Colonic mucosa (tissue), 4 donors: ENCODE measurements at regions not wholly inside any gene's neighbourhood (a gene's known extent, or its start where the extent isn't known, plus 50 kb on each side); places are given as distances from the start of the nearest gene placed in this dataset.

Source experiments
- DNase-seq: peaks from one replicate; pipeline ENCODE4 v3.0.0-alpha.2; 2020
- H3K27ac ChIP-seq: fragments of 200-600 bp; one replicate; pipeline ENCODE4 v1.8.0; 2021
- H3K27me3 ChIP-seq: fragments of 200-600 bp; one replicate; pipeline ENCODE4 v1.8.0; 2021
- H3K36me3 ChIP-seq: fragments of 200-600 bp; one replicate; pipeline ENCODE4 v1.8.0; 2021
- H3K4me1 ChIP-seq: fragments of 200-600 bp; one replicate; pipeline ENCODE4 v1.8.0; 2021; ENCODE audit warnings: mild to moderate bottlenecking
- H3K4me3 ChIP-seq: fragments of 200-600 bp; one replicate; pipeline ENCODE4 v1.8.0; 2021
- H3K9ac ChIP-seq, 2 donors: one replicate each; pipeline ENCODE4 v1.7.0; 2013; ENCODE audit warnings: control low read depth in 2 of 2, low read depth in 2 of 2, low read length in 2 of 2
- H3K9me3 ChIP-seq: fragments of 200-600 bp; one replicate; pipeline ENCODE4 v1.8.0; 2021
- CTCF ChIP-seq: fragments of 200-600 bp; IDR thresholded peaks from one replicate; pipeline ENCODE4 v1.8.0; 2022; ENCODE audit warnings: antibody characterized with exemption, mild to moderate bottlenecking
- intact Hi-C: fragments of 100-400 bp; cut with DNase I; formaldehyde crosslinking; loops from one replicate; pipeline ENCODE4 v1.14.1; 2022
- donor health status: healthy.
- donor health status: DM: no; HTN: no; CAD: no.
- donor health status: DM: no; HTN: no; CAD: no.

- no peak for TF ChIP-seq CTCF
- Histone ChIP-seq H3K9ac (no peak overlapping the region), H3K36me3 (no peaks in the 10 kb centered on the region), H3K27ac (no peak overlapping the region), H3K27me3 (no peaks in the 10 kb centered on the region), H3K9me3 (no peaks in the 10 kb centered on the region), H3K4me1 (no peaks in the 10 kb centered on the region), H3K4me3 (no peak overlapping the region)
- DNase-seq = no peak
- intact Hi-C loops = no loop called here
These were observed 149.1 kb downstream of the MAGEB17 start for GRCh38 chrX:16316331-16316730.

- no peaks in the 10 kb centered on the region for H3K4me1 ChIP-seq
- no peaks in the 10 kb centered on the region for H3K9me3 ChIP-seq
- no peaks in the 10 kb centered on the region for H3K36me3 ChIP-seq
- no peak overlapping the region for H3K9ac ChIP-seq
- no peak for DNase-seq
- H3K4me3 ChIP-seq = no peak overlapping the region
- no peak for TF ChIP-seq CTCF
- no peaks in the 10 kb centered on the region for H3K27me3 ChIP-seq
- intact Hi-C loops = no loop called here
- no peak overlapping the region for H3K27ac ChIP-seq
These were observed 152.6 kb downstream of the MAGEB17 start for GRCh38 chrX:16319929-16320328.

- no peak for TF ChIP-seq CTCF
These were observed 153.6 kb downstream of the MAGEB17 start for GRCh38 chrX:16320765-16321355.

GRCh38 chrX:16333453-16333852, 166.2 kb downstream of the MAGEB17 start:
- Histone ChIP-seq H3K4me3 (no peak overlapping the region), H3K4me1 (no peaks in the 10 kb centered on the region), H3K36me3 (no peaks in the 10 kb centered on the region), H3K9me3 (no peaks in the 10 kb centered on the region), H3K9ac (no peak overlapping the region), H3K27me3 (no peaks in the 10 kb centered on the region), H3K27ac (no peak overlapping the region)
- no peak for DNase-seq
- TF ChIP-seq CTCF = no peak
- intact Hi-C loops = no loop called here

More at GRCh38 chrX:16320765-16321355, 153.6 kb downstream of the MAGEB17 start:
- Histone ChIP-seq H3K27ac (no peak overlapping the region), H3K4me1 (no peaks in the 10 kb centered on the region), H3K4me3 (no peak overlapping the region), H3K27me3 (no peaks in the 10 kb centered on the region), H3K9me3 (no peaks in the 10 kb centered on the region), H3K9ac (no peak overlapping the region), H3K36me3 (no peaks in the 10 kb centered on the region)
- intact Hi-C loops = no loop called here
- no peak for DNase-seq

- TF ChIP-seq CTCF = no peak
- Histone ChIP-seq H3K27ac (no peak overlapping the region), H3K27me3 (no peaks in the 10 kb centered on the region), H3K9me3 (no peaks in the 10 kb centered on the region), H3K4me1 (no peaks in the 10 kb centered on the region), H3K9ac (no peak overlapping the region), H3K36me3 (no peaks in the 10 kb centered on the region), H3K4me3 (no peak overlapping the region)
- intact Hi-C loops = no loop called here
- DNase-seq = no peak
These were observed 167.9 kb downstream of the MAGEB17 start for GRCh38 chrX:16335181-16335580.
